ENCODE measurements at regions not wholly inside any gene's neighbourhood (a gene's known extent, or its start where the extent isn't known, plus 50 kb on each side); places are given as distances from the start of the nearest gene placed in this dataset.

DNA sequence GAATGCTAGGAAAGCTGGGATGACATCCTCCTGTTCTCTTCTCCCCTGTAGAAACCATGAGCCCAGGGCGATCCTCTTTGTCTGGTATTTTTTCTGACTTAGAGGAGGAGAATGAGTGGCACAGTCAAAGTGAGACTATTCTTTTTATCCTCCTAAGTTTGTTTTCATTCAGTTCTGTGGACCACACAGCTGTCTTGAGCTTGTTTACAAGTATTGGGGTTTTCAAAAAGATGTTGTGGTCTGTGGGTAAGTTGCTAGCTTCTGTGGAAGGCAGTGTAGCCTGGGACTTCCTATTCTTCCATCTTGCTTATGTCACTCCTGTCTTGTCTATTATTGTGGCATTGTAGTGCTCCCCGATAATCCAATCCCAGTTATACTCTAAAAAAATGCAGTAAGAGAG is 223.0 kb downstream of the PAPSS1 start:
- H3K9me3 Mint-ChIP-seq (ENCODE audit: insufficient read depth), result no peaks in the 10 kb centered on the region
- ATAC-seq (ENCODE audit: low read depth) (no peak), DNase-seq (no peak)
- Histone ChIP-seq H2AFZ (ENCODE audit: insufficient read depth, low read depth, low read length, poor library complexity, severe bottlenecking) (no peak overlapping the region), H3K4me2 (replicated peaks; ENCODE audit: low read depth, low read length, poor library complexity, severe bottlenecking) (no peak overlapping the region), H3K27ac (ENCODE audit: low read length in 2 of 2) (no peak overlapping the region), H3K9me3 (ENCODE audit: control extremely low read depth in 1 of 3, control insufficient read depth in 2 of 3, insufficient read depth in 1 of 3, low read length in 2 of 3) (peaks cover 0 to 6% (median 0%) of the 10 kb centered on the region in 3 donors), H3K4me3 (ENCODE audit: control extremely low read depth in 1 of 5, extremely low read depth in 1 of 5, insufficient read depth in 1 of 5, low read depth in 2 of 5, low read length in 4 of 5) (no peak overlapping the region), H3K27me3 (replicated peaks in 1 of 4; ENCODE audit: control extremely low read depth in 1 of 4, control insufficient read depth in 3 of 4, insufficient read depth in 4 of 4, low read length in 3 of 4) (no peaks in the 10 kb centered on the region), H3K36me3 (replicated peaks in 1 of 2; ENCODE audit: control extremely low read depth in 1 of 2, control insufficient read depth in 1 of 2, extremely low read depth in 1 of 2, insufficient read depth in 2 of 2, low read length in 1 of 2) (no peaks in the 10 kb centered on the region), H3K4me1 (ENCODE audit: control insufficient read depth in 2 of 2, insufficient read depth in 2 of 2, low read length in 2 of 2) (no peaks in the 10 kb centered on the region), H4K20me1 (ENCODE audit: control insufficient read depth, insufficient read depth, low read length, poor library complexity, severe bottlenecking) (no peaks in the 10 kb centered on the region), H3K79me2 (ENCODE audit: control insufficient read depth, insufficient read depth, low read length) (no peaks in the 10 kb centered on the region), H3K9ac (ENCODE audit: low read length) (no peak overlapping the region)
- intact Hi-C loops (cut with micrococcal nuclease), result no loop called here
- no peak overlapping the region for H3K4me3 Mint-ChIP-seq
- H3K27me3 Mint-ChIP-seq, result peaks cover 7% of the 10 kb centered on the region
- WGBS (ENCODE audit: insufficient coverage), result no CpG with 5 or more reads among the region's 2 CpGs
- no peaks in the 10 kb centered on the region for H3K4me1 Mint-ChIP-seq
- H3K27ac Mint-ChIP-seq, result no peak overlapping the region
- ChIA-PET CTCF (no interaction called here), POLR2A (no interaction called here)
- no peak for TF ChIP-seq EZH2 (IDR thresholded peaks at IDR 0.05; ENCODE audit: borderline replicate concordance, insufficient read depth, low read depth, low read length, poor library complexity, severe bottlenecking)
- TF ChIP-seq CTCF (IDR thresholded peaks at IDR 0.05), result no peak

DNA sequence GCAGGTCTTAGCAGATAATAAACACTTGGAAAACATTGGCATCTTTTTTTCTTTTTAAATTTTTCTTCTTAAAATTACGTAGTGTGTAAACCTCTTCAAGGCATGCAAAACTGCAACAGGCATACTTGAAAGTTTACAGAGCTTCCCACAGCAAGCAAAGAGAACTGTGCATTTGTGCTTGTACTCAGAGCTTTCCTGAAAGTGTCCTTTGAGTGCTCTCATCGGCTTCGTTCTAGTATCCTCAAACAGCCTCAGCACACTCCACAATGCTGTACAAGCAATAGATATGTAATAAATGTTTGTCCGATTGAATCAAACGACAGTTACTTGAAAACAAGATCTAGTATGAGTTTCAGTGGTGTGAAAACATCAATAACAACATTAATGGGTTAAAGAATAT is 227.5 kb downstream of the PAPSS1 start:
- H3K4me1 Mint-ChIP-seq, result no peaks in the 10 kb centered on the region
- intact Hi-C loops (cut with micrococcal nuclease), result no loop called here
- Histone ChIP-seq H3K4me3 (ENCODE audit: control extremely low read depth in 1 of 5, extremely low read depth in 1 of 5, insufficient read depth in 1 of 5, low read depth in 2 of 5, low read length in 4 of 5) (no peak overlapping the region), H3K79me2 (ENCODE audit: control insufficient read depth, insufficient read depth, low read length) (no peaks in the 10 kb centered on the region), H3K27me3 (replicated peaks in 1 of 4; ENCODE audit: control extremely low read depth in 1 of 4, control insufficient read depth in 3 of 4, insufficient read depth in 4 of 4, low read length in 3 of 4) (no peaks in the 10 kb centered on the region), H3K9me3 (ENCODE audit: control extremely low read depth in 1 of 3, control insufficient read depth in 2 of 3, insufficient read depth in 1 of 3, low read length in 2 of 3) (peaks cover 0 to 6% (median 0%) of the 10 kb centered on the region in 3 donors), H3K36me3 (replicated peaks in 1 of 2; ENCODE audit: control extremely low read depth in 1 of 2, control insufficient read depth in 1 of 2, extremely low read depth in 1 of 2, insufficient read depth in 2 of 2, low read length in 1 of 2) (no peaks in the 10 kb centered on the region), H3K4me2 (replicated peaks; ENCODE audit: low read depth, low read length, poor library complexity, severe bottlenecking) (no peak overlapping the region), H4K20me1 (ENCODE audit: control insufficient read depth, insufficient read depth, low read length, poor library complexity, severe bottlenecking) (no peaks in the 10 kb centered on the region), H3K9ac (ENCODE audit: low read length) (no peak overlapping the region), H3K4me1 (ENCODE audit: control insufficient read depth in 2 of 2, insufficient read depth in 2 of 2, low read length in 2 of 2) (no peaks in the 10 kb centered on the region), H3K27ac (ENCODE audit: low read length in 2 of 2) (no peak overlapping the region), H2AFZ (ENCODE audit: insufficient read depth, low read depth, low read length, poor library complexity, severe bottlenecking) (no peak overlapping the region)
- DNase-seq (no peak), ATAC-seq (ENCODE audit: low read depth) (no peak)
- H3K4me3 Mint-ChIP-seq, result no peak overlapping the region
- CTCF ChIA-PET, result no interaction called here
- H3K27me3 Mint-ChIP-seq, result no peaks in the 10 kb centered on the region
- TF ChIP-seq CTCF (IDR thresholded peaks at IDR 0.05) (no peak), EZH2 (IDR thresholded peaks at IDR 0.05; ENCODE audit: borderline replicate concordance, insufficient read depth, low read depth, low read length, poor library complexity, severe bottlenecking) (no peak)
- no peak overlapping the region for H3K27ac Mint-ChIP-seq
- no peaks in the 10 kb centered on the region for H3K9me3 Mint-ChIP-seq (ENCODE audit: insufficient read depth)
- POLR2A ChIA-PET, result no interaction called here
- 90% methylated on average over 2 of the region's 5 CpGs for WGBS (ENCODE audit: insufficient coverage)

All from B cell (primary cell).